Peyer's patch (tissue), 4 donors: ENCODE measurements at regions not wholly inside any gene's neighbourhood (a gene's known extent, or its start where the extent isn't known, plus 50 kb on each side); places are given as distances from the start of the nearest gene placed in this dataset.

Experiments used
- CTCF ChIP-seq, 6 experiments: fragments of 450-650 bp in 4 of 6; fragments of 200-600 bp in 2 of 6; sonication (generic) in 1 of 6; IDR thresholded peaks; one replicate each; pipeline ENCODE4 v1.5.1; 2017 to 2019; ENCODE audit warnings: antibody characterized with exemption in 6 of 6, mild to moderate bottlenecking in 3 of 6, moderate library complexity in 1 of 6
- POLR2A ChIP-seq, 2 donors: fragments of 450-650 bp; IDR thresholded peaks; one replicate each; pipeline ENCODE4 v1.5.1; 2017; ENCODE audit warnings: antibody characterized with exemption in 2 of 2, mild to moderate bottlenecking in 2 of 2, moderate library complexity in 2 of 2

GRCh38 chr9:118459913-118460312, 755.7 kb downstream of the TLR4 start:
- TF ChIP-seq CTCF (IDR thresholded peaks at IDR 0.05) (no peak), POLR2A (IDR thresholded peaks at IDR 0.05) (no peak)
